Heart right ventricle (tissue), 16 donors: ENCODE measurements at regions not wholly inside any gene's neighbourhood (a gene's known extent, or its start where the extent isn't known, plus 50 kb on each side); places are given as distances from the start of the nearest gene placed in this dataset.

Experiments
- ATAC-seq, 8 donors: fragments of 200-7000 bp; cut with Tn5 transposase; one replicate each; pipeline ENCODE4 v1.9.1; 2020; ENCODE audit warnings: mild to moderate bottlenecking in 8 of 8, moderate library complexity in 8 of 8, moderate number of reproducible peaks in 1 of 8
- DNase-seq, 2 donors: peaks; one replicate each; pipeline ENCODE4 v3.0.0-alpha.2; 2020
- H3K27ac ChIP-seq, 10 donors: fragments of 200-600 bp; sonication (generic) in 2 of 10; one replicate each; pipeline versions ENCODE4 v1.5.0 to v1.8.0; 2020 to 2022; ENCODE audit warnings: mild to moderate bottlenecking in 3 of 10
- H3K27me3 ChIP-seq, 7 donors: fragments of 200-600 bp; one replicate each; pipeline ENCODE4 v1.8.0; 2021 to 2022; ENCODE audit warnings: mild to moderate bottlenecking in 2 of 7
- H3K36me3 ChIP-seq, 9 donors: fragments of 200-600 bp; sonication (generic) in 1 of 9; one replicate each; pipeline versions ENCODE4 v1.5.0 to v1.8.0; 2020 to 2022; ENCODE audit warnings: mild to moderate bottlenecking in 2 of 9
- H3K4me1 ChIP-seq, 9 donors: fragments of 200-600 bp; sonication (generic) in 1 of 9; one replicate each; pipeline versions ENCODE4 v1.5.0 to v1.8.0; 2020 to 2022; ENCODE audit warnings: mild to moderate bottlenecking in 4 of 9
- H3K4me3 ChIP-seq, 10 donors: fragments of 200-600 bp; sonication (generic) in 2 of 10; one replicate each; pipeline versions ENCODE4 v1.5.0 to v1.8.0; 2020 to 2022; ENCODE audit warnings: mild to moderate bottlenecking in 7 of 10, moderate library complexity in 2 of 10
- H3K9me3 ChIP-seq, 11 donors: fragments of 200-600 bp in 10 of 11; sonication (generic) in 2 of 11; one replicate each; pipeline versions ENCODE4 v1.5.0 to v1.8.0; 2013 to 2022; ENCODE audit warnings: mild to moderate bottlenecking in 2 of 11, control low read depth in 1 of 11, moderate library complexity in 1 of 11
- CTCF ChIP-seq, 9 donors: fragments of 200-600 bp; sonication (generic) in 2 of 9; IDR thresholded peaks; one replicate each; pipeline versions ENCODE4 v1.5.0 to v1.8.0; 2021 to 2022; ENCODE audit warnings: antibody characterized with exemption in 9 of 9, mild to moderate bottlenecking in 5 of 9, moderate library complexity in 1 of 9
- WGBS, 2 donors: extraction: QIAGEN DNeasy Blood & Tissue Kit; methylation state at CpG; one replicate each; pipeline ENCODE4 v1.1.7; 2013; ENCODE audit warnings: inconsistent platforms in 1 of 2; 5-methylcytosine and 5-hydroxymethylcytosine counted together
- intact Hi-C, 10 donors: fragments of 100-400 bp; cut with DNase I; formaldehyde crosslinking; loops; one replicate each; pipeline versions ENCODE4 v1.11.1 to v1.14.2; 2022
- donor health status: Arrhythmogenic right ventricular cardiomyopathy.
- donor health status: ischemic (EF 13 %, LVEDD 7.1; RV severe dilation, severe dysfunction).
- donor health status: healthy with polysubstance abuse.
- donor health status: DM: no; HTN: yes; CAD: no.
- donor health status: DM: no; HTN: no; CAD: no.
- donor health status: ischemic (EF 25% LVEDD 6.9; RV normal size, moderate dysfunction).
- donor health status: ischemic (EF 25% LVEDD 5.7; RV mildly dilated, moderate dysfunction).
- donor health status: healthy.
- donor health status: DM: yes; HTN: yes; CAD: no.
- donor health status: Ischemic cardiomyopathy.
- donor health status: ischemic (EF 35%, LVEDD 5.7; RV mildly dilated, moderate dysfunction).
- donor health status: nonischemic (EF 11% LVEDD 7.7; RV severe dilation, severe dysfunction).
- donor health status: DM: yes; HTN: yes; CAD: no.
- donor health status: PGD.
- donor health status: ischemic (EF 29% LVEDD 5.4; RV normal size, mild dysfunction).
- donor health status: nonischemic (EF 23%, LVEDD 6.1; RV moderate dilation, normal function).

GRCh38 chr22:48350456-48350855, 1477.2 kb downstream of the BRD1 start:
- no peaks in the 10 kb centered on the region for H3K36me3 ChIP-seq
- TF ChIP-seq CTCF (IDR thresholded peaks at IDR 0.05) = no peak
- H3K27ac ChIP-seq = no peak overlapping the region
- WGBS, 2 donors = 41 to 44% methylated on average over 7 of the region's 7 CpGs
- H3K9me3 ChIP-seq = no peaks in the 10 kb centered on the region
- ATAC-seq (no peak), DNase-seq (no peak)
- H3K27me3 ChIP-seq = peaks cover 0 to 56% (median 25%) of the 10 kb centered on the region in 7 donors
- intact Hi-C loops = no loop called here
- no peaks in the 10 kb centered on the region for H3K4me1 ChIP-seq
- no peak overlapping the region for H3K4me3 ChIP-seq

GRCh38 chr22:48348855-48349254, 1478.8 kb downstream of the BRD1 start:
- peaks cover 0 to 52% (median 25%) of the 10 kb centered on the region in 7 donors for H3K27me3 ChIP-seq
- H3K36me3 ChIP-seq = no peaks in the 10 kb centered on the region
- no peaks in the 10 kb centered on the region for H3K9me3 ChIP-seq

GRCh38 chr22:48347311-48347710, 1480.4 kb downstream of the BRD1 start:
- no peaks in the 10 kb centered on the region for H3K4me1 ChIP-seq
- no peak overlapping the region for H3K27ac ChIP-seq
- H3K9me3 ChIP-seq = no peaks in the 10 kb centered on the region
- no peaks in the 10 kb centered on the region for H3K36me3 ChIP-seq
- DNase-seq (no peak), ATAC-seq (no peak)
- H3K27me3 ChIP-seq = peaks cover 0 to 49% (median 25%) of the 10 kb centered on the region in 7 donors
- 66% methylated on average over 9 of the region's 9 CpGs for WGBS, 2 donors
- intact Hi-C loops = no loop called here
- H3K4me3 ChIP-seq = no peak overlapping the region
- no peak for TF ChIP-seq CTCF (IDR thresholded peaks at IDR 0.05)

More at GRCh38 chr22:48348855-48349254, 1478.8 kb downstream of the BRD1 start:
- DNase-seq (no peak), ATAC-seq (peak in 1 of 8 donors; percentile 44)
- intact Hi-C loops = no loop called here
- H3K27ac ChIP-seq = no peak overlapping the region
- no peak overlapping the region for H3K4me3 ChIP-seq
- 74 to 81% methylated on average over 1 of the region's 1 CpG for WGBS, 2 donors
- TF ChIP-seq CTCF (IDR thresholded peaks at IDR 0.05) = no peak
- H3K4me1 ChIP-seq = no peaks in the 10 kb centered on the region

- Histone ChIP-seq H3K4me3 (no peak overlapping the region), H3K4me1 (no peaks in the 10 kb centered on the region), H3K27me3 (peaks cover 0 to 49% (median 22%) of the 10 kb centered on the region in 7 donors), H3K36me3 (no peaks in the 10 kb centered on the region), H3K9me3 (no peaks in the 10 kb centered on the region), H3K27ac (no peak overlapping the region)
- no peak for TF ChIP-seq CTCF (IDR thresholded peaks at IDR 0.05)
- intact Hi-C loops = no loop called here
- no peak for ATAC-seq
- DNase-seq = no peak
- 67 to 72% methylated on average over 13 of the region's 13 CpGs for WGBS, 2 donors
These were observed 1480.8 kb downstream of the BRD1 start for GRCh38 chr22:48346911-48347310.
